GM18508 (cell line): ENCODE measurements at regions not wholly inside any gene's neighbourhood (a gene's known extent, or its start where the extent isn't known, plus 50 kb on each side); places are given as distances from the start of the nearest gene placed in this dataset.
"Not testable (repeated sequence)": the region's sequence is repeated elsewhere in the genome, so short reads cannot be mapped to it uniquely, and the experiment has no call there.

Experiments used
- ATAC-seq: cut with Tn5 transposase; IDR thresholded peaks from one replicate; pipeline ENCODE4 v1.9.1; 2021; ENCODE audit warnings: moderate number of reproducible peaks; ENCODE audit not compliant: insufficient read depth, unreplicated experiment

DNA sequence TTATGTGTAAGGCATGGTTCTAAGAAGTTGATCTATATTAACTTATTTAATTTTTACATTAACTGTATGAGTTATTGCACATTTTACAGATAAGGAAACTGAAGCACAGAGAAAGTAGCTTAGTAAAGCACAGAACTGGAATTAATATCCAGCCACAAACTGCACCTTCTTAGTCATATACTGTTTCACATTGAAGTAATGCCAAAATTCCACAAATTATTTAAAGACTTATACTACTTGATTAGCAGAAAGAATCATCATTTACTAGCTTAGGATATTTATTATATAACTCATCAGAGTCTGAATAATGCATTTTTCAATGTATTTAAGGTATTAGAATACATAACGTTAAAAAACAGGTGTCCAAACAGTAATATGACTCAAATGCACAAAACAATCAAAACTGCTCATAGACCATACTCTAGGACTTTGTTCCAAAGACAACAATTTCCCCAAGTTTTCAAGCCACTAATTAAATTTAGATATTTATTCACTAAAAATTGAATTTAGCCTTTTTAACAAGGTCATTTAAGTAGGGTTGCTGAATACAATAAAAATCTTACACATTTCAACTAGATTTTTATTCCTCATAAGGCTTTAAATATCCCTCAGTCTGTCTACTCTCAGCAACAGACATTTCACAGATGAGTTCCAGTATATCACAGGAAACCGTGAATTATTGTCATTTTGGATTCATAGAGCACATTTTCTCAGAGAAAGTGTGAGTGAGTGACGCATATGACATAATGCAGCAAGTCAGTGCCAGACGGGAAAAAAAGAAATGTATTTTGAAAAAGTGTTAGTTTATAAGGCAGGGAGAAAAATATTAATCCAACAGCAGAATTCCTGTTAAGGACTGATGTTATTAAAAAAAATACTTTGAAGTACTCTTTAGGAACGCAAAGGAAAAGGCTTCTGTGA is 782.5 kb downstream of the TMTC2 start:
- no peak for ATAC-seq

- no peak for ATAC-seq
Observed at GRCh38 chr12:83465632-83466031, 778.9 kb downstream of the TMTC2 start.

GRCh38 chr12:83462419-83462818 is 775.7 kb downstream of the TMTC2 start:
- ATAC-seq: no peak

GRCh38 chr12:83461336-83461935 is 774.7 kb downstream of the TMTC2 start:
- ATAC-seq: no peak

GRCh38 chr12:83451189-83451588 is 764.5 kb downstream of the TMTC2 start:
- ATAC-seq: no peak

GRCh38 chr12:83434600-83434999 is 747.9 kb downstream of the TMTC2 start:
- no peak for ATAC-seq

DNA sequence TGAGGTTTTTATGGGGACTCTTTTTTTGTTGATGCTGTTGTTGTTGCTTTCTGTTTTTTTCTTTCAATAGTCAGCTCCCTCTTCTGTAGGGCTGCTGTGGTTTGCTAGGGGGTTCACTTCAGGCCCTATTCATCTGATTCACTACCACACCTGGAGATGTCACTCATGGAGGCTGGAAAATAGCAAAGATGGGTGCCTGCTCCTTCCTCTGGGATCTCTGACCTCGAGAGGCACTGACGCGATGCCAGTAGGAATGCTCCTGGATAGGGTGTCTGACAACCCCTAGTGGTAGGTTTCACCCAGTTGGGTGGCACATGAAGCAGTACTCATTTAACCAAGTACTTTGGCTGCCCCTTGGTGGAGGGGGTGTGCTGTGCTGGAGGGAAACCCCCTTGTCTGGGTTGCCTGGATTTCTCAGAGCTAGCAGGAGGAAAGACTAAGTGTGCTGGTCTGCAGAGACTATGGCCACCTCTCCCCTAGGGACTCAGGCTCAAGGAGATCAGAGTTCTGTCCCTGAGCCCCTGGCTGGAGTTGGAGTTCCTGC is 745.5 kb downstream of the TMTC2 start:
- no peak for ATAC-seq

- ATAC-seq: not testable (repeated sequence)
Observed at GRCh38 chr12:83427586-83428136, 741.0 kb downstream of the TMTC2 start.

GRCh38 chr12:83414981-83415380 is 728.3 kb downstream of the TMTC2 start:
- ATAC-seq: no peak

DNA sequence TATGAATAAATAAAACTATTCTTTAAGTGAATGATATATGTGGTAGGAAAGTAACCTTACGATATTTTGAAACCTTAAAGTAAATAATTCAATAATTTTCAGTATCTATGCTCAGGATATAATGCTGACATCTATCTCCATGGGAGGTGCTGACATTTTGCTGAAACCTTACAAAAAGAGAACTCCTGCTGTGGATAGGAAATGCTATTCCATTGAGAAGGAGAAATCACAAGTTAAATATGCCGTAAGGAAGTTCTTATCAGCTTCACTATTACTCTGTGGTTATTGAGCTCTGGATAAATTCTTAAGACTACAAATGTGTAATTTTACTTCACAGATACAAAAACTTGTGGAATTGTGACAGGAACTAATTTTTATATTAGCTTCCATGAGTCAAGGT is 722.1 kb downstream of the TMTC2 start:
- ATAC-seq: no peak

DNA sequence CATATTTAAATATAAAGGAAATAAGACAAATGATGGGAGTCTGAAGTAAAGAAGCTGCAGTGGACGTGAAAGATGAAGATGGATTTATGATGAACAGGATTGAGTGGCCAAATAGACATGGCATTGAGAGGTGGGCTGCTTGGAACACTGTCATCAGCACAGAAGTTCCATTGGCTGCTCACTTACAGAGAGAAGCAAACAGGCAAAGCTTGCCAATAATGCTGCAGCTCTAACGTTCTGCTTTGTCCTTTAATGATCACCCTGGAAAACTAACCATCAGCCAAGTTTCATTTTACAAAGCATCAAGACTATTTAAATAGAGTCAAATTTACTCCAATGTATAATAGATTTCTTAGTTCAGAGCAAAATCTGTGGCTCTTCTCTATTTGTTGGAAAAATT is 721.4 kb downstream of the TMTC2 start:
- no peak for ATAC-seq

GRCh38 chr12:83404521-83404920 is 717.8 kb downstream of the TMTC2 start:
- no peak for ATAC-seq

DNA sequence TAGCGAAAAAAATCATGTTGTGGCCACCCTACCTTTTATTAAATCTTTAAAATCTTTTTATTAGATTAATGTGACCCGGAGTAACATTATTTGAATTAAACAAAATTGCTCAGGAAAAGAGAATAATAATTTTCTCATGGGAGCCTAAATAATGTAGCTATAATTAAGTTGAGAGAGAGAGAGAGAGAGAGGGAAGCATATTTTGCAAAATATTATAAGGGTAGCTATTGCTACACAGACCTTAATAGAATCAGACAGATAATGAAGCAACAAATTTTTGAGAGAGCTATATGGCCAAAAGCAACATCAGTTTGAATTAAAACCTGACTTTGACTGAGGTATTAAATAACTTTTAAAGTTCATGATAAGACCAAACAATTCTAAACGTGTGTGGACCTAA is 703.5 kb downstream of the TMTC2 start:
- ATAC-seq: no peak

GRCh38 chr12:83389237-83389996 is 702.7 kb downstream of the TMTC2 start:
- no peak for ATAC-seq

- no peak for ATAC-seq
Observed at GRCh38 chr12:83388551-83388950, 701.8 kb downstream of the TMTC2 start.

- ATAC-seq: no peak
Observed at GRCh38 chr12:83386527-83387264, 700.0 kb downstream of the TMTC2 start.

DNA sequence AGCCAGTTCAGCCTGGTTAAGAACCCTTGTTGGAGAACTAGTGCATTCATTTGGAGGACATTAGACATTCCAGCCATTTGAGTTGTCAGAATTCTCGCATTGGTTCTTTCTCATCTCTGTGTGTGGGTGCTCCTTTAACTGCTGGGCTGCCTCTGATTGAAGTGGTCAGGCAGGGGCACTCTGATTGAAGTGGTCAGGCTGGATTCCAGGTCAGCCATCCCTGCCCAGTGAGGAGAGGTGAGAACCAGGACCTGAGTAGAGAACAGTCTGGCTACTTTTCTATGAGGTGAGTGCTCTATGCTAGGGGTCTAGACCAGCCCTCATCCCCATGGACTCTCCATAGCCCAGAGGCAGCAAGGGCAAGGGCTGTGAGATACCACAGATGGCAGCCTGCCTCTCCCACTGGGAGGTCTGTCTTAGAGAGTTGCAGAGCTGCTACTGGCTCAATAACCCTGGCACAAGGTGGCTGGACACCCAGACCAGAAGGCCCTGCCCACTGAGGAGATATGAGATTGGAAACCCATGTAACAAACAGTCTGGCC is 691.6 kb downstream of the TMTC2 start:
- ATAC-seq: no peak

DNA sequence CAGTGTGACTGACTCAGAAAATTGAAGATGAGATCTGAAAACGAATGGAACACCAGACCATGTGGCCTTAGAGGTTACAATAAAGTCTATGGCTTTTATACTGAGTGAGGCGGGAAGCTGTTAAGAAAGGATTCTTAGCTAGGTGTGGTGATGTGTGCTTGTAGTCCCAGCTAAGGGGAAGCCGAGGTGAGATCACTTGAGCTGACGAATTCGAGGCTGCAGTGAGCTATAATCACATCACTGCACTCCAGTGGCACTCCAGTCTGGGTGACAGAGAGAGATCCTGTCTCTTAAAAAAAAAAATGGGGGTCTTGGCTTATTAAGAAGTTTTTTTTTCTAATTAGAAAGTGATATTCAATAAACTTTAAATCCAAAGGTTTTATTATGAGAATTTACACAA is 678.6 kb downstream of the TMTC2 start:
- ATAC-seq: no peak

- no peak for ATAC-seq
Observed at GRCh38 chr12:83361475-83361874, 674.8 kb downstream of the TMTC2 start.

- no peak for ATAC-seq
Observed at GRCh38 chr12:83361071-83361470, 674.4 kb downstream of the TMTC2 start.
